Trophoblast cell (in vitro differentiated cells and primary cell): ENCODE measurements at regions not wholly inside any gene's neighbourhood (a gene's known extent, or its start where the extent isn't known, plus 50 kb on each side); places are given as distances from the start of the nearest gene placed in this dataset.

Experiments
- DNase-seq, 2 donors: peaks; one replicate each; pipeline ENCODE4 v3.0.0-alpha.2; 2016
- H2AFZ ChIP-seq: 2 replicates; pipeline ENCODE4 v1.6.1; 2013; ENCODE audit warnings: low read length, moderate library complexity, mild to moderate bottlenecking; ENCODE audit not compliant: insufficient read depth, poor library complexity
- H2AK5ac ChIP-seq: 2 replicates; pipeline ENCODE4 v1.6.1; 2013; ENCODE audit warnings: mild to moderate bottlenecking, low read length
- H2BK120ac ChIP-seq: 2 replicates; pipeline ENCODE4 v1.6.1; 2013; ENCODE audit warnings: low read length, mild to moderate bottlenecking, moderate library complexity; ENCODE audit not compliant: insufficient read depth, poor library complexity
- H2BK12ac ChIP-seq: 2 replicates; pipeline ENCODE4 v1.6.1; 2013; ENCODE audit warnings: mild to moderate bottlenecking, low read length, moderate library complexity
- H2BK5ac ChIP-seq: 2 replicates; pipeline ENCODE4 v1.6.1; 2013; ENCODE audit warnings: low read length, low read depth, moderate library complexity, mild to moderate bottlenecking; ENCODE audit not compliant: poor library complexity
- H3K14ac ChIP-seq: 2 replicates; pipeline ENCODE4 v1.6.1; 2013; ENCODE audit warnings: mild to moderate bottlenecking, low read length
- H3K18ac ChIP-seq: 2 replicates; pipeline ENCODE4 v1.6.1; 2013; ENCODE audit warnings: mild to moderate bottlenecking, low read length
- H3K23ac ChIP-seq: 2 replicates; pipeline ENCODE4 v1.6.1; 2013; ENCODE audit warnings: low read length
- H3K27ac ChIP-seq: 2 replicates; pipeline ENCODE4 v1.5.1; 2013; ENCODE audit warnings: low read depth, mild to moderate bottlenecking, inconsistent platforms, low read length, moderate library complexity
- H3K27me3 ChIP-seq: 2 replicates; pipeline ENCODE4 v1.6.1; 2013; ENCODE audit warnings: inconsistent platforms, mild to moderate bottlenecking, low read length, moderate library complexity; ENCODE audit not compliant: insufficient read depth
- H3K36me3 ChIP-seq, 2 experiments: 1 replicate in 1 of 2; 2 replicates in 1 of 2; pipeline ENCODE4 v1.6.1; 2013; ENCODE audit warnings: low read length in 2 of 2, mild to moderate bottlenecking in 2 of 2, moderate library complexity in 1 of 2; ENCODE audit not compliant: insufficient read depth in 2 of 2, control insufficient read depth in 1 of 2
- H3K4ac ChIP-seq: 2 replicates; pipeline ENCODE4 v1.6.1; 2013; ENCODE audit warnings: low read depth, mild to moderate bottlenecking, low read length, moderate library complexity
- H3K4me1 ChIP-seq, 2 experiments: 1 replicate in 1 of 2; 2 replicates in 1 of 2; pipeline ENCODE4 v1.6.1; 2013; ENCODE audit warnings: low read length in 2 of 2, mild to moderate bottlenecking in 2 of 2, moderate library complexity in 1 of 2; ENCODE audit not compliant: insufficient read depth in 2 of 2, control insufficient read depth in 1 of 2
- H3K4me2 ChIP-seq: 2 replicates; pipeline ENCODE4 v1.6.1; 2013; ENCODE audit warnings: inconsistent platforms, mild to moderate bottlenecking, low read length, moderate library complexity
- H3K4me3 ChIP-seq: 2 replicates; pipeline ENCODE4 v1.5.1; 2013; ENCODE audit warnings: mild to moderate bottlenecking, low read depth, low read length, inconsistent platforms
- H3K79me1 ChIP-seq: one replicate; pipeline ENCODE4 v1.6.1; 2013; ENCODE audit warnings: low read length
- H3K79me2 ChIP-seq: 2 replicates; pipeline ENCODE4 v1.6.1; 2013; ENCODE audit warnings: low read length, mild to moderate bottlenecking; ENCODE audit not compliant: control insufficient read depth, insufficient read depth, poor library complexity
- H3K9ac ChIP-seq: 2 replicates; pipeline ENCODE4 v1.6.1; 2013; ENCODE audit warnings: mild to moderate bottlenecking, low read length
- H3K9me3 ChIP-seq: 2 replicates; pipeline ENCODE4 v1.6.1; 2013; ENCODE audit warnings: low read depth, mild to moderate bottlenecking, control low read depth, inconsistent platforms, low read length; ENCODE audit not compliant: insufficient read depth
- H4K12ac ChIP-seq: 2 replicates; pipeline ENCODE4 v1.6.1; 2013; ENCODE audit warnings: low read depth, mild to moderate bottlenecking, low read length, moderate library complexity
- H4K8ac ChIP-seq: 2 replicates; pipeline ENCODE4 v1.6.1; 2013; ENCODE audit warnings: low read depth, mild to moderate bottlenecking, low read length, moderate library complexity
- H4K91ac ChIP-seq: one replicate; pipeline ENCODE4 v1.6.1; 2013; ENCODE audit warnings: low read depth, mild to moderate bottlenecking, low read length, moderate library complexity
- WGBS: extraction: QIAGEN DNeasy Blood & Tissue Kit; methylation state at CpG from one replicate; pipeline ENCODE4 v1.1.7; 2013; ENCODE audit warnings: missing lambda C conversion rate; ENCODE audit not compliant: insufficient read length, insufficient coverage; ENCODE audit errors: extremely low coverage; 5-methylcytosine and 5-hydroxymethylcytosine counted together

DNA sequence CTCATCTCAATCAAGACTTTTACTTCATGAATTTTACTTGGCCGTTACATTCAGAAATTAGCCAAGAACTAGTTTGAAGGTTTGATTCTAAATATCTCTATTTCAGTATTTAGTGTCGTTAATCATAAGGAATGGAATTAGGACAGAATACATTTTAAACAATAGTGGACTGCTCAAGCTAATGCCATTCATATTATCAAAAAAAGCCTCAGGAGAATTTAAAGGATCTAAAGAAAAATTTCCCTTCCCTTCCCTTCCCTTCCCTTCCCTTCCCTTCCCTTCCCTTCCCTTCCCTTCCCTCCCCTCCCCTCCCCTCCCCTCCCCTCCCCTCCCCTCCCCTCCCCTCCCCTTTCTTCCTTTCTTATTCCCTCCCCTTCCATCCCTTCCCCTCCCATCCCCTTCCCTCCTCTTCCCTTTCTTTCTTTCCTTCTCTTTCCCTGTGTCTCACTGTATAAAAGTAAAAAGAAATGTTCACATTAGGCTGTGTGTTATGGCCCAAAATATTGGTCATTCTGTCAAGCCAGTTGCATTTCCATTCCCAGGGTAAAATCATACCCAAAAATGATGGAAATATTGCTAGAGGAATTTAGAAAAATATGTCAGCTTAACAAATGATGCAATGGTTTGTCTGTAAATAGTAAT lies 717.8 kb downstream of the LUZP2 start:
- Histone ChIP-seq H3K4me3 (no peak overlapping the region), H3K36me3 (no peaks in the 10 kb centered on the region), H4K12ac (no peak overlapping the region), H2BK120ac (no peak overlapping the region), H4K91ac (no peak overlapping the region), H3K9ac (no peak overlapping the region), H2AK5ac (no peak overlapping the region), H2BK12ac (no peak overlapping the region), H3K79me1 (no peaks in the 10 kb centered on the region), H3K9me3 (no peaks in the 10 kb centered on the region), H2BK5ac (no peak overlapping the region), H3K27ac (no peak overlapping the region), H3K4ac (no peak overlapping the region), H3K18ac (no peak overlapping the region), H4K8ac (no peak overlapping the region), H3K23ac (no peak overlapping the region), H3K4me1 (peaks cover 0 to 6% of the 10 kb centered on the region in 2 experiments), H3K79me2 (no peaks in the 10 kb centered on the region), H3K14ac (no peak overlapping the region), H2AFZ (no peak overlapping the region), H3K27me3 (no peaks in the 10 kb centered on the region), H3K4me2 (no peak overlapping the region)
- no CpG with 5 or more reads among the region's 2 CpGs for WGBS
- DNase-seq: no peak

DNA sequence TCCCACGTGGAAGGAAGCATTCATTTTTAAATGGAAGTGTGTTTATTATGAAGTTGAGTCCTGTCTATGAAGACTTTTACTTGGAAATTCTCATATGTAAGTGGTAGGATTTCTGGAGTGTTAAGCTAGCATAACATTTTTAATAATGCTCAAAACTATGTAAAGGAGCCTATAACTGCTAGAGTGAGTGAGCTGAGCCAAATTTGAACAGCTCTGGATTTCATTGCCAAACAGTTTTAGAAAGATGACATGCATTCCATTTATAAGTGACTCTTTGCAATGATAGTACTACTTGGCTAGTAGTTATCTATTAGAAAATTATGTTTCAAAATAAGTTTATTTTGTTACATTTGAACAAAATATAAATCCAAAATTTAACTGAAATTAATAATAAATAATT lies 721.2 kb downstream of the LUZP2 start:
- Histone ChIP-seq H3K4me3 (no peak overlapping the region), H3K9ac (no peak overlapping the region), H3K4me2 (no peak overlapping the region), H2BK5ac (no peak overlapping the region), H3K18ac (no peak overlapping the region), H4K12ac (no peak overlapping the region), H3K27ac (no peak overlapping the region), H3K4me1 (no peaks in the 10 kb centered on the region), H3K4ac (no peak overlapping the region), H3K23ac (no peak overlapping the region), H3K36me3 (no peaks in the 10 kb centered on the region), H2AFZ (no peak overlapping the region), H4K8ac (no peak overlapping the region), H2AK5ac (no peak overlapping the region), H2BK120ac (no peak overlapping the region), H3K9me3 (no peaks in the 10 kb centered on the region), H3K14ac (no peak overlapping the region), H3K79me1 (no peaks in the 10 kb centered on the region), H2BK12ac (no peak overlapping the region), H4K91ac (no peak overlapping the region), H3K79me2 (no peaks in the 10 kb centered on the region), H3K27me3 (no peaks in the 10 kb centered on the region)
- no peak for DNase-seq
- WGBS: no CpG with 5 or more reads among the region's 1 CpG

DNA sequence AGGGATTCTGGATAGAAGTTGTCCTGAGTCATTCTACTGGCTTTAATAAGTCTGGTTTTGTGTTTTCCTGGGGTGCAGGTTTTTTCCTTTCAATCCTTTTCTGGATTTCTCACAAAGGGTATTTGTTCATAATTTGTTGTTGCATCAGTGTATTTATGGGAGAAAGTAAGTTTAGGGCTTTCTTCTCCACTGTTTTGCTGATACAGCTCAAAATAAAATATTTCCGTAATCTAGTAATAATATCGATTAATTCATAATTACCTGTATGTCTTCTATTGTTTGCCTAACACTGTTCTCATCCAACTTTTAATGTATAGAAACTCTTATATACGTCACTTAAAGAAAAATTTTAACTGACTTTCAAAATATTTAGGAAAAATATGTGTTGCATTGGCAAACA lies 728.2 kb downstream of the LUZP2 start:
- Histone ChIP-seq H3K79me1 (no peaks in the 10 kb centered on the region), H2BK120ac (no peak overlapping the region), H3K4ac (no peak overlapping the region), H3K4me1 (no peaks in the 10 kb centered on the region), H3K36me3 (no peaks in the 10 kb centered on the region), H2BK12ac (no peak overlapping the region), H3K79me2 (no peaks in the 10 kb centered on the region), H3K27me3 (no peaks in the 10 kb centered on the region), H3K18ac (no peak overlapping the region), H2AFZ (no peak overlapping the region), H2BK5ac (no peak overlapping the region), H3K9me3 (no peaks in the 10 kb centered on the region), H3K14ac (no peak overlapping the region), H4K8ac (no peak overlapping the region), H4K91ac (no peak overlapping the region), H3K9ac (no peak overlapping the region), H4K12ac (no peak overlapping the region), H3K23ac (no peak overlapping the region), H3K27ac (no peak overlapping the region), H3K4me2 (no peak overlapping the region), H2AK5ac (no peak overlapping the region), H3K4me3 (no peak overlapping the region)
- DNase-seq: no peak
- WGBS: no CpG with 5 or more reads among the region's 3 CpGs

DNA sequence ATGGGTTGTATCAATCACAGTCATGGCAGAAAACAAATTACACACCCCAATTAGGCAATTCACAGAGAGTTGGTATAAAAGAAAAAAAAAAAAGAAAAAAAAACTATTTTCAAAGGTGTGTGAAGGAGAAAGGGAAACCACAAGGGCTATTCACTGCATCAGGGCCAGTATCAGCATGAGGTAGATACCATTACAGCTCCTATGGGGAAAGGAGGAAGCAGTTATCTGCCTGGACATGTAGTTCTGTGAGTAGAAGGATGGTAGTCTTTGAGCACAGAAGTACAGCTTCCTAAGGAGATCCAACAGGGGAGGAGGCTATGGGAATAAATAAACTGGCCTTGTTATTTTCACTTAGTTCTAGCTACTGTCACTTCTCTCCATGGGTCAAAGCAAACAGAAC lies 746.1 kb downstream of the LUZP2 start:
- H4K12ac ChIP-seq: no peak overlapping the region

More for the DNA sequence above, 746.1 kb downstream of the LUZP2 start:
- Histone ChIP-seq H3K4me3 (no peak overlapping the region), H3K9me3 (no peaks in the 10 kb centered on the region), H3K4me1 (no peaks in the 10 kb centered on the region), H3K18ac (no peak overlapping the region), H2BK5ac (no peak overlapping the region), H2BK12ac (no peak overlapping the region), H3K9ac (no peak overlapping the region), H2AFZ (no peak overlapping the region), H3K23ac (no peak overlapping the region), H3K27ac (no peak overlapping the region), H3K27me3 (no peaks in the 10 kb centered on the region), H4K8ac (no peak overlapping the region), H3K14ac (no peak overlapping the region), H3K79me2 (no peaks in the 10 kb centered on the region), H3K4me2 (no peak overlapping the region), H2BK120ac (no peak overlapping the region), H3K36me3 (no peaks in the 10 kb centered on the region), H3K4ac (no peak overlapping the region), H3K79me1 (no peaks in the 10 kb centered on the region), H4K91ac (no peak overlapping the region), H2AK5ac (no peak overlapping the region)
- no peak for DNase-seq
